ENCODE measurements at regions not wholly inside any gene's neighbourhood (a gene's known extent, or its start where the extent isn't known, plus 50 kb on each side); places are given as distances from the start of the nearest gene placed in this dataset.
"Not testable (repeated sequence)": the region's sequence is repeated elsewhere in the genome, so short reads cannot be mapped to it uniquely, and the experiment has no call there.

DNA sequence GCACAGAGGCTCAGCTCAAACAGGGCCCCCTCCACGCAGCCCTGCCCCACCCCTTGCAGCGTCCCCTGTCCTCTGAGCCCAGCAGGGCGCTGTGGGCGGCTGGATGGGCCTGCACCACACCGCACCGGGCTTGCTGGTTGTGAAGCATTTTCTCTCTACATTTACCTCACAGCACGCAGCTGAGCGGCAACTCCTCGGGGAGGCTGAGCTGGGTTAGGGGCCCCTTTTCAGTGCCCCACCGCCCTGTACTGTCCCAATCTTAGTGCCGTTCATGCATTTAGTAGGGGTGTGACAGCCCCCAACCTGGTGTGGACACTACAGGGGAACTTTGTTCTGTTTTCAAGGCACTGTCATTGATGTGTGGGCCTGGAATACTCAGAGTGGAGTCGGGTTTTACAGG is 97.7 kb downstream of the TNFRSF13B start:
- TF ChIP-seq, protein P1, sequence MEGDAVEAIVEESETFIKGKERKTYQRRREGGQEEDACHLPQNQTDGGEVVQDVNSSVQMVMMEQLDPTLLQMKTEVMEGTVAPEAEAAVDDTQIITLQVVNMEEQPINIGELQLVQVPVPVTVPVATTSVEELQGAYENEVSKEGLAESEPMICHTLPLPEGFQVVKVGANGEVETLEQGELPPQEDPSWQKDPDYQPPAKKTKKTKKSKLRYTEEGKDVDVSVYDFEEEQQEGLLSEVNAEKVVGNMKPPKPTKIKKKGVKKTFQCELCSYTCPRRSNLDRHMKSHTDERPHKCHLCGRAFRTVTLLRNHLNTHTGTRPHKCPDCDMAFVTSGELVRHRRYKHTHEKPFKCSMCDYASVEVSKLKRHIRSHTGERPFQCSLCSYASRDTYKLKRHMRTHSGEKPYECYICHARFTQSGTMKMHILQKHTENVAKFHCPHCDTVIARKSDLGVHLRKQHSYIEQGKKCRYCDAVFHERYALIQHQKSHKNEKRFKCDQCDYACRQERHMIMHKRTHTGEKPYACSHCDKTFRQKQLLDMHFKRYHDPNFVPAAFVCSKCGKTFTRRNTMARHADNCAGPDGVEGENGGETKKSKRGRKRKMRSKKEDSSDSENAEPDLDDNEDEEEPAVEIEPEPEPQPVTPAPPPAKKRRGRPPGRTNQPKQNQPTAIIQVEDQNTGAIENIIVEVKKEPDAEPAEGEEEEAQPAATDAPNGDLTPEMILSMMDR (IDR thresholded peaks at IDR 0.05) = not testable (repeated sequence)
- TF ChIP-seq SIN3A (IDR thresholded peaks at IDR 0.05; ENCODE audit: borderline replicate concordance, insufficient read depth, low read depth, low read length) = not testable (repeated sequence)
